ENCODE measurements at regions not wholly inside any gene's neighbourhood (a gene's known extent, or its start where the extent isn't known, plus 50 kb on each side); places are given as distances from the start of the nearest gene placed in this dataset.
"Not testable (repeated sequence)": the region's sequence is repeated elsewhere in the genome, so short reads cannot be mapped to it uniquely, and the experiment has no call there.

DNA sequence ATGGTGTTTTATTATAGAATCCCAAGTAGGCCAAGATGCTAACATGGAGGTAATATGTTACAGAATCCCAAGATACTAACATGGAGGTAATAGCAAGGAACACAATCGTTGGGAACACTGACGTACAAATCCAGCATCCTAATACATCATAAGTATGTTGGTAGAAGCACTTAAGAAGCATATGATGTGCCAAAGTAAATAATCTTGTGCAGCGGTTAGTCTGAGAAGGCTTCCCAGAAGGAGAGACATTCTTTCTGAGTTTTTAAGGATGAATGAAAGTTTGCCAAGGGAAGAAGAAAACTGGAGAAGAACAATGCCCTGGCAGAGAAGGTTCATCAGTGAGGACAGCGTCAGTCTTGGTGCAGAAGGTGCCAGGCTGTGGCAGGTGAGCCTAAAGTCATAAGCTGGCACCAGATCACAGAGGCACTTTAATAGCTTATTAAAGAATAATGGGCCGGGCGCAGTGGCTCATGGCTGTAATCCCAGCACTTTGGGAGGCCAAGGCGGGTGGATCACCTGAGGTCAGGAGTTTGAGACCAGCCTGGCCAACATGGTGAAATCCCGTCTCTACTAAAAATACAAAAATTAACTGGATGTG lies 294.5 kb upstream of the PIK3R1 start:
- Histone ChIP-seq H3K27me3 (ENCODE audit: insufficient read depth, low read depth, severe bottlenecking) (no peaks in the 10 kb centered on the region), H3K27ac (no peak overlapping the region), H3K36me3 (no peaks in the 10 kb centered on the region), H3K4me3 (ENCODE audit: low read depth, low read length) (no peak overlapping the region), H3K9me3 (ENCODE audit: severe bottlenecking) (no peaks in the 10 kb centered on the region)
- no peak for TF ChIP-seq CTCF (IDR thresholded peaks at IDR 0.05; ENCODE audit: low read depth, low read length)
- no peak for DNase-seq

- H3K36me3 ChIP-seq; H3K9me3 ChIP-seq (ENCODE audit: severe bottlenecking); H3K4me3 ChIP-seq (ENCODE audit: low read depth, low read length); H3K27me3 ChIP-seq (ENCODE audit: insufficient read depth, low read depth, severe bottlenecking); H3K27ac ChIP-seq; DNase-seq: not testable (repeated sequence)
These were observed 296.0 kb upstream of the PIK3R1 start for GRCh38 chr5:67919532-67919931.

- Histone ChIP-seq H3K9me3 (ENCODE audit: severe bottlenecking) (no peaks in the 10 kb centered on the region), H3K4me3 (ENCODE audit: low read depth, low read length) (no peak overlapping the region), H3K27ac (no peak overlapping the region), H3K36me3 (no peaks in the 10 kb centered on the region), H3K27me3 (ENCODE audit: insufficient read depth, low read depth, severe bottlenecking) (no peaks in the 10 kb centered on the region)
- no peak for DNase-seq
- TF ChIP-seq CTCF (IDR thresholded peaks at IDR 0.05; ENCODE audit: low read depth, low read length): no peak
These were observed 298.0 kb upstream of the PIK3R1 start for GRCh38 chr5:67917561-67917960.

DNA sequence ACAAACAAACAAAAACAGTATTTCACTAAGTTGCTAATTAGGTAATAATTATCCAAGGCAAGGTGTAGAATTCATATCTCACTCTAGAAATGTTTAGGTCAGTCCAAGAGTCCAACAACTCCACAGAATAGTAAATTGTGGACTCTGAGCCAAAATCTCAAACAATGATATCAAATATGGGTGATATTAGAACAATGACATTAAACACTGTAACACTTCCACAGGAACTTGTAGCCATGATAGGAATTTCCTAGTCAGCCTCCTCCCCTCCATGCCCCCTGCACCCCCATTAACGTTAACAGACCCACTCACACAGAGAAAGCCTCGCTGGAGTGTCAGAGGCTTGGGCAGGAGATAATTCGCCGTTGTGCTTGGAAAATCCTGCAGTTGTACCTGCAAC lies 305.0 kb upstream of the PIK3R1 start:
- no peak overlapping the region for H3K4me3 ChIP-seq (ENCODE audit: low read depth, low read length)
- H3K27ac ChIP-seq: no peak overlapping the region
- DNase-seq: no peak
- no peak for TF ChIP-seq CTCF (IDR thresholded peaks at IDR 0.05; ENCODE audit: low read depth, low read length)
- H3K9me3 ChIP-seq (ENCODE audit: severe bottlenecking): no peaks in the 10 kb centered on the region
- H3K36me3 ChIP-seq: no peaks in the 10 kb centered on the region
- H3K27me3 ChIP-seq (ENCODE audit: insufficient read depth, low read depth, severe bottlenecking): no peaks in the 10 kb centered on the region

GRCh38 chr5:67908126-67908765 lies 307.3 kb upstream of the PIK3R1 start:
- DNase-seq: no peak
- Histone ChIP-seq H3K4me3 (ENCODE audit: low read depth, low read length) (no peak overlapping the region), H3K36me3 (no peaks in the 10 kb centered on the region), H3K9me3 (ENCODE audit: severe bottlenecking) (no peaks in the 10 kb centered on the region), H3K27ac (no peak overlapping the region), H3K27me3 (ENCODE audit: insufficient read depth, low read depth, severe bottlenecking) (no peaks in the 10 kb centered on the region)
- no peak for TF ChIP-seq CTCF (IDR thresholded peaks at IDR 0.05; ENCODE audit: low read depth, low read length)

GRCh38 chr5:67904366-67904765 lies 311.2 kb upstream of the PIK3R1 start:
- TF ChIP-seq CTCF (IDR thresholded peaks at IDR 0.05; ENCODE audit: low read depth, low read length): no peak
- Histone ChIP-seq H3K9me3 (ENCODE audit: severe bottlenecking) (no peaks in the 10 kb centered on the region), H3K36me3 (no peaks in the 10 kb centered on the region), H3K27me3 (ENCODE audit: insufficient read depth, low read depth, severe bottlenecking) (no peaks in the 10 kb centered on the region), H3K4me3 (ENCODE audit: low read depth, low read length) (no peak overlapping the region), H3K27ac (no peak overlapping the region)
- DNase-seq: no peak

Data from WERI-Rb-1 (cell line).